Activated CD8-positive, alpha-beta T cell treated with anti-CD3 and anti-CD28 coated beads, Interleukin-2, amount 10 ng/mL, durations not matched to agents 7 days and 5 days (primary cell): ENCODE measurements at regions not wholly inside any gene's neighbourhood (a gene's known extent, or its start where the extent isn't known, plus 50 kb on each side); places are given as distances from the start of the nearest gene placed in this dataset.

Source experiments
- ATAC-seq: fragments of 150-1000 bp; cut with Tn5 transposase; one replicate; pipeline ENCODE4 v1.10.0; 2021; ENCODE audit warnings: moderate library complexity
- CTCF ChIA-PET: fragments of 350-600 bp; sonication (Branson Sonifier 250); formaldehyde crosslinking; loops from one replicate; lab custom pipeline; 2021; ENCODE audit warnings: antibody characterized with exemption; lab: Charles Lee
- POLR2A ChIA-PET: fragments of 350-600 bp; sonication (Branson Sonifier 250); formaldehyde crosslinking; loops from one replicate; lab custom pipeline; 2021; ENCODE audit warnings: antibody characterized with exemption; lab: Charles Lee
- DNase-seq: peaks from one replicate; pipeline ENCODE4 v3.0.0-alpha.2; 2020
- H3K27ac Mint-ChIP-seq: one replicate; pipeline ENCODE4 v1.8.0; 2021; ENCODE audit warnings: mild to moderate bottlenecking, mixed read lengths
- H3K27me3 Mint-ChIP-seq: one replicate; pipeline ENCODE4 v1.8.0; 2021; ENCODE audit warnings: low read depth, mixed read lengths
- H3K36me3 Mint-ChIP-seq: one replicate; pipeline ENCODE4 v1.8.0; 2021; ENCODE audit warnings: low read depth, mixed read lengths
- H3K4me1 Mint-ChIP-seq: one replicate; pipeline ENCODE4 v1.8.0; 2021; ENCODE audit warnings: low read depth, mixed read lengths
- H3K4me3 Mint-ChIP-seq: one replicate; pipeline ENCODE4 v1.8.0; 2021; ENCODE audit warnings: mild to moderate bottlenecking, mixed read lengths
- H3K9me3 Mint-ChIP-seq: one replicate; pipeline ENCODE4 v1.8.0; 2022; ENCODE audit warnings: mixed read lengths; ENCODE audit not compliant: insufficient read depth

- no peak overlapping the region for H3K4me3 Mint-ChIP-seq
- H3K27me3 Mint-ChIP-seq, result peaks cover 2% of the 10 kb centered on the region
- ATAC-seq (no peak), DNase-seq (no peak)
- H3K4me1 Mint-ChIP-seq, result peaks cover 9% of the 10 kb centered on the region
- H3K9me3 Mint-ChIP-seq, result no peaks in the 10 kb centered on the region
- ChIA-PET POLR2A (no interaction called here), CTCF (no interaction called here)
- no peaks in the 10 kb centered on the region for H3K36me3 Mint-ChIP-seq
- H3K27ac Mint-ChIP-seq, result no peak overlapping the region
Observed at GRCh38 chr9:105066275-105066865, 138.4 kb upstream of the ABCA1 start.

- Mint-ChIP-seq H3K27me3 (peaks cover 2% of the 10 kb centered on the region), H3K36me3 (no peaks in the 10 kb centered on the region), H3K4me1 (peaks cover 9% of the 10 kb centered on the region), H3K27ac (no peak overlapping the region), H3K9me3 (no peaks in the 10 kb centered on the region), H3K4me3 (no peak overlapping the region)
- ChIA-PET CTCF (interaction anchor here (0.7 kb wide), 1 partner anchor 25 kb away, joined by 3 read pairs; no protein-coding TSS in a partner anchor), POLR2A (no interaction called here)
- no peak for DNase-seq
- ATAC-seq, result no peak
Observed at GRCh38 chr9:105067895-105068580, 140.1 kb upstream of the ABCA1 start.

GRCh38 chr9:105069285-105069684, 141.3 kb upstream of the ABCA1 start:
- no peak overlapping the region for H3K4me3 Mint-ChIP-seq
- no peaks in the 10 kb centered on the region for H3K9me3 Mint-ChIP-seq
- peaks cover 3% of the 10 kb centered on the region for H3K4me1 Mint-ChIP-seq
- DNase-seq (no peak), ATAC-seq (no peak)
- H3K36me3 Mint-ChIP-seq, result no peaks in the 10 kb centered on the region
- no peak overlapping the region for H3K27ac Mint-ChIP-seq
- CTCF ChIA-PET, result no interaction called here
- POLR2A ChIA-PET, result no interaction called here
- H3K27me3 Mint-ChIP-seq, result no peaks in the 10 kb centered on the region

- Mint-ChIP-seq H3K9me3 (no peaks in the 10 kb centered on the region), H3K27ac (no peak overlapping the region), H3K4me1 (peaks cover 3% of the 10 kb centered on the region), H3K4me3 (no peak overlapping the region), H3K36me3 (no peaks in the 10 kb centered on the region), H3K27me3 (no peaks in the 10 kb centered on the region)
- ChIA-PET CTCF (no interaction called here), POLR2A (no interaction called here)
- ATAC-seq (no peak), DNase-seq (no peak)
Observed at GRCh38 chr9:105069696-105070095, 141.7 kb upstream of the ABCA1 start.

- Mint-ChIP-seq H3K4me3 (no peak overlapping the region), H3K27ac (no peak overlapping the region), H3K36me3 (no peaks in the 10 kb centered on the region), H3K9me3 (no peaks in the 10 kb centered on the region), H3K4me1 (peaks cover 3% of the 10 kb centered on the region), H3K27me3 (no peaks in the 10 kb centered on the region)
- ChIA-PET CTCF (no interaction called here), POLR2A (no interaction called here)
- DNase-seq, result no peak
- ATAC-seq, result no peak
Observed at GRCh38 chr9:105070176-105070575, 142.2 kb upstream of the ABCA1 start.

- no peak for ATAC-seq
- CTCF ChIA-PET, result no interaction called here
- no peaks in the 10 kb centered on the region for H3K36me3 Mint-ChIP-seq
- H3K4me1 Mint-ChIP-seq, result no peaks in the 10 kb centered on the region
- no peak overlapping the region for H3K4me3 Mint-ChIP-seq
- DNase-seq, result no peak
- H3K9me3 Mint-ChIP-seq, result no peaks in the 10 kb centered on the region
- POLR2A ChIA-PET, result no interaction called here
- no peak overlapping the region for H3K27ac Mint-ChIP-seq
- no peaks in the 10 kb centered on the region for H3K27me3 Mint-ChIP-seq
Observed at GRCh38 chr9:105072476-105072875, 144.5 kb upstream of the ABCA1 start.

GRCh38 chr9:105073147-105073546, 145.2 kb upstream of the ABCA1 start:
- H3K4me3 Mint-ChIP-seq, result no peak overlapping the region
- ATAC-seq (no peak), DNase-seq (no peak)
- ChIA-PET CTCF (no interaction called here), POLR2A (no interaction called here)
- no peaks in the 10 kb centered on the region for H3K27me3 Mint-ChIP-seq
- no peaks in the 10 kb centered on the region for H3K36me3 Mint-ChIP-seq
- no peak overlapping the region for H3K27ac Mint-ChIP-seq
- H3K4me1 Mint-ChIP-seq, result no peaks in the 10 kb centered on the region
- no peaks in the 10 kb centered on the region for H3K9me3 Mint-ChIP-seq

GRCh38 chr9:105074491-105074890, 146.5 kb upstream of the ABCA1 start:
- H3K4me1 Mint-ChIP-seq, result no peaks in the 10 kb centered on the region
- DNase-seq (no peak), ATAC-seq (no peak)
- no peaks in the 10 kb centered on the region for H3K9me3 Mint-ChIP-seq
- CTCF ChIA-PET, result no interaction called here
- no peak overlapping the region for H3K27ac Mint-ChIP-seq
- no peak overlapping the region for H3K4me3 Mint-ChIP-seq
- POLR2A ChIA-PET, result no interaction called here
- no peaks in the 10 kb centered on the region for H3K36me3 Mint-ChIP-seq
- no peaks in the 10 kb centered on the region for H3K27me3 Mint-ChIP-seq

- Mint-ChIP-seq H3K27ac (no peak overlapping the region), H3K27me3 (no peaks in the 10 kb centered on the region), H3K4me3 (no peak overlapping the region), H3K36me3 (no peaks in the 10 kb centered on the region), H3K4me1 (no peaks in the 10 kb centered on the region), H3K9me3 (no peaks in the 10 kb centered on the region)
- ChIA-PET CTCF (no interaction called here), POLR2A (no interaction called here)
- no peak for DNase-seq
- no peak for ATAC-seq
Observed at GRCh38 chr9:105076729-105077128, 148.8 kb upstream of the ABCA1 start.

GRCh38 chr9:105079457-105079856, 151.5 kb upstream of the ABCA1 start:
- no peaks in the 10 kb centered on the region for H3K27me3 Mint-ChIP-seq
- no peaks in the 10 kb centered on the region for H3K9me3 Mint-ChIP-seq
- ATAC-seq, result no peak
- H3K4me1 Mint-ChIP-seq, result no peaks in the 10 kb centered on the region
- ChIA-PET POLR2A (no interaction called here), CTCF (no interaction called here)
- no peak overlapping the region for H3K4me3 Mint-ChIP-seq
- H3K36me3 Mint-ChIP-seq, result no peaks in the 10 kb centered on the region
- H3K27ac Mint-ChIP-seq, result no peak overlapping the region
- no peak for DNase-seq

- H3K9me3 Mint-ChIP-seq, result no peaks in the 10 kb centered on the region
- ChIA-PET CTCF (no interaction called here), POLR2A (no interaction called here)
- no peaks in the 10 kb centered on the region for H3K36me3 Mint-ChIP-seq
- no peak for DNase-seq
- H3K4me1 Mint-ChIP-seq, result no peaks in the 10 kb centered on the region
- H3K27me3 Mint-ChIP-seq, result no peaks in the 10 kb centered on the region
- no peak overlapping the region for H3K27ac Mint-ChIP-seq
- no peak for ATAC-seq
- H3K4me3 Mint-ChIP-seq, result no peak overlapping the region
Observed at GRCh38 chr9:105082843-105083242, 154.9 kb upstream of the ABCA1 start.

- no peak overlapping the region for H3K4me3 Mint-ChIP-seq
- no peaks in the 10 kb centered on the region for H3K4me1 Mint-ChIP-seq
- no peak overlapping the region for H3K27ac Mint-ChIP-seq
- CTCF ChIA-PET, result no interaction called here
- POLR2A ChIA-PET, result no interaction called here
- H3K9me3 Mint-ChIP-seq, result no peaks in the 10 kb centered on the region
- H3K27me3 Mint-ChIP-seq, result no peaks in the 10 kb centered on the region
- ATAC-seq, result no peak
- no peaks in the 10 kb centered on the region for H3K36me3 Mint-ChIP-seq
- no peak for DNase-seq
Observed at GRCh38 chr9:105083256-105083655, 155.3 kb upstream of the ABCA1 start.
